GM18868 (cell line): ENCODE measurements at regions not wholly inside any gene's neighbourhood (a gene's known extent, or its start where the extent isn't known, plus 50 kb on each side); places are given as distances from the start of the nearest gene placed in this dataset.
"Not testable (repeated sequence)": the region's sequence is repeated elsewhere in the genome, so short reads cannot be mapped to it uniquely, and the experiment has no call there.

Experiments used
- ATAC-seq: cut with Tn5 transposase; IDR thresholded peaks from one replicate; pipeline ENCODE4 v1.9.1; 2021; ENCODE audit warnings: mild to moderate bottlenecking, moderate library complexity; ENCODE audit not compliant: unreplicated experiment

GRCh38 chr6:137545073-137545472 lies 50.9 kb upstream of the OLIG3 start:
- no peak for ATAC-seq

GRCh38 chr6:137547186-137547585 lies 53.0 kb upstream of the OLIG3 start:
- ATAC-seq = no peak

- ATAC-seq = no peak
These were observed 53.4 kb upstream of the OLIG3 start for GRCh38 chr6:137547601-137548000.

GRCh38 chr6:137549106-137549505 lies 54.9 kb upstream of the OLIG3 start:
- ATAC-seq = no peak

- no peak for ATAC-seq
These were observed 56.3 kb upstream of the OLIG3 start for GRCh38 chr6:137550535-137550934.

- no peak for ATAC-seq
These were observed 58.0 kb upstream of the OLIG3 start for GRCh38 chr6:137552146-137552545.

- ATAC-seq = no peak
These were observed 58.6 kb upstream of the OLIG3 start for GRCh38 chr6:137552809-137553208.

GRCh38 chr6:137559521-137560183 lies 65.5 kb upstream of the OLIG3 start:
- ATAC-seq = not testable (repeated sequence)

- no peak for ATAC-seq
These were observed 66.0 kb upstream of the OLIG3 start for GRCh38 chr6:137560184-137560563.

- ATAC-seq = no peak
These were observed 73.9 kb upstream of the OLIG3 start for GRCh38 chr6:137568067-137568466.

- no peak for ATAC-seq
These were observed 76.2 kb upstream of the OLIG3 start for GRCh38 chr6:137570393-137570792.

- ATAC-seq = peak; percentile 56
These were observed 77.7 kb upstream of the OLIG3 start for GRCh38 chr6:137571854-137572253.

GRCh38 chr6:137573739-137574138 lies 79.5 kb upstream of the OLIG3 start:
- ATAC-seq = no peak

- no peak for ATAC-seq
These were observed 85.4 kb upstream of the OLIG3 start for GRCh38 chr6:137579612-137580011.

GRCh38 chr6:137581019-137581707 lies 87.0 kb upstream of the OLIG3 start:
- ATAC-seq = peak; percentile 67

GRCh38 chr6:137583519-137583918 lies 89.3 kb upstream of the OLIG3 start:
- ATAC-seq = not testable (repeated sequence)

GRCh38 chr6:137588472-137588871 lies 94.3 kb upstream of the OLIG3 start:
- ATAC-seq = no peak

- peak; percentile 99 for ATAC-seq
These were observed 95.1 kb upstream of the OLIG3 start for GRCh38 chr6:137589067-137589848.

- no peak for ATAC-seq
These were observed 96.5 kb upstream of the OLIG3 start for GRCh38 chr6:137590684-137591083.

- no peak for ATAC-seq
These were observed 107.3 kb upstream of the OLIG3 start for GRCh38 chr6:137601471-137601870.

GRCh38 chr6:137602313-137603197 lies 108.4 kb upstream of the OLIG3 start:
- no peak for ATAC-seq
